ENCODE measurements at regions not wholly inside any gene's neighbourhood (a gene's known extent, or its start where the extent isn't known, plus 50 kb on each side); places are given as distances from the start of the nearest gene placed in this dataset.

DNA sequence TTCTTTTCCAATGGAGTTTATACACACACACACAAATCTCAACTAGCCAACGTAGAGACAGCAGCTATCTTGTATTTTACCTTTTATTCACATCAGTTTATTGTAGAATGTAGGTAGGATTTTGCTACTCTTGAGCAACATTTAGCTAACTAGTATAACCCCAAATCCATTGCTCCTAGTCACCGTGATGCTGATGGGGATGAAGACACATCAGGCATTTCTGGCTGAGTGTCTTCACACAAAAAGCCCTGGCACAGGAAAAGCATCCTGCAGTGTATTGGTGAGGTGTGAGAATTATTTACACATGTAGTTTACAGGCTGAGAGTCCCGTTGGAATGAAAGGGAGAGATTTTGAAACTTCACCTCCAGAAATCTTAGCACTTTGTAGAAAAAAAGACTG is 65.9 kb upstream of the FBXL4 start:
- Histone ChIP-seq H3K4me3 (replicated peaks in 1 of 4; ENCODE audit: control extremely low read depth in 1 of 4, insufficient read depth in 1 of 4, low read depth in 3 of 4, low read length in 4 of 4) (no peak overlapping the region), H3K27me3 (ENCODE audit: control insufficient read depth, insufficient read depth, low read length) (no peaks in the 10 kb centered on the region), H3K9me3 (ENCODE audit: control insufficient read depth, insufficient read depth, low read depth, low read length) (no peaks in the 10 kb centered on the region), H2AFZ (ENCODE audit: low read length) (no peak overlapping the region), H3K9ac (ENCODE audit: insufficient read depth, low read length) (no peak overlapping the region), H3K36me3 (ENCODE audit: control insufficient read depth, insufficient read depth, low read length) (no peaks in the 10 kb centered on the region), H3K4me2 (ENCODE audit: extremely low read depth, insufficient read depth, low read length) (no peak overlapping the region), H3K4me1 (ENCODE audit: control insufficient read depth, extremely low read depth, insufficient read depth, low read length) (peaks cover 14% of the 10 kb centered on the region), H3K79me2 (ENCODE audit: control insufficient read depth, insufficient read depth, low read length) (no peaks in the 10 kb centered on the region), H4K20me1 (ENCODE audit: control insufficient read depth, extremely low read depth, insufficient read depth, low read length) (no peaks in the 10 kb centered on the region), H3K27ac (ENCODE audit: insufficient read depth, low read length) (peak overlapping the region; percentile 39)
- DNase-seq (ENCODE audit: low read depth in 2 of 2), result peak in 1 of 2 donors; percentile 28
- TF ChIP-seq, protein P1, sequence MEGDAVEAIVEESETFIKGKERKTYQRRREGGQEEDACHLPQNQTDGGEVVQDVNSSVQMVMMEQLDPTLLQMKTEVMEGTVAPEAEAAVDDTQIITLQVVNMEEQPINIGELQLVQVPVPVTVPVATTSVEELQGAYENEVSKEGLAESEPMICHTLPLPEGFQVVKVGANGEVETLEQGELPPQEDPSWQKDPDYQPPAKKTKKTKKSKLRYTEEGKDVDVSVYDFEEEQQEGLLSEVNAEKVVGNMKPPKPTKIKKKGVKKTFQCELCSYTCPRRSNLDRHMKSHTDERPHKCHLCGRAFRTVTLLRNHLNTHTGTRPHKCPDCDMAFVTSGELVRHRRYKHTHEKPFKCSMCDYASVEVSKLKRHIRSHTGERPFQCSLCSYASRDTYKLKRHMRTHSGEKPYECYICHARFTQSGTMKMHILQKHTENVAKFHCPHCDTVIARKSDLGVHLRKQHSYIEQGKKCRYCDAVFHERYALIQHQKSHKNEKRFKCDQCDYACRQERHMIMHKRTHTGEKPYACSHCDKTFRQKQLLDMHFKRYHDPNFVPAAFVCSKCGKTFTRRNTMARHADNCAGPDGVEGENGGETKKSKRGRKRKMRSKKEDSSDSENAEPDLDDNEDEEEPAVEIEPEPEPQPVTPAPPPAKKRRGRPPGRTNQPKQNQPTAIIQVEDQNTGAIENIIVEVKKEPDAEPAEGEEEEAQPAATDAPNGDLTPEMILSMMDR (conservative IDR thresholded peaks at IDR 0.05 in 1 of 2, IDR thresholded peaks at IDR 0.05 in 1 of 2; ENCODE audit: low read depth in 1 of 2, low read length in 2 of 2), result no peak
- no peak for TF ChIP-seq EZH2 (IDR thresholded peaks at IDR 0.05; ENCODE audit: low read length, missing control alignments)

DNA sequence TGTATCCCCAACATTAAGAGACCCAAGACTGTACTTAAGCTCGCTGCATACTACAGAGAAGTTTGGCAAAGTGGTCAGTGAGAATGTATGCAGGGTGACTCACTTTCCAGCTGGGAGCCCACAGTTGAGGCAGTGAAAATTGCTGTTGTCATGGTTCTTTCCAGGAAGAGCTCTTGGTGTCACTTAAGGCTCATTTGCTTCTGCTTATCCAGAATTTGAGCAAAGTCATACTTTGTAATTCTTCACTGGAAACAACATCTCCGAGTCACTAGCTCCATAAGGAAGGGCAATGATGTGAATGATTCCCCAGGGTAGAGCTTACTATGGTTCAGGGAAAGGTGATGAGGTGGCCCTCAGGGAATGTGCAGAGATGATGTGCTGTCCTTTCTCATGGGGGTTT is 65.4 kb upstream of the FBXL4 start:
- Histone ChIP-seq H3K27me3 (ENCODE audit: control insufficient read depth, insufficient read depth, low read length) (no peaks in the 10 kb centered on the region), H3K4me2 (ENCODE audit: extremely low read depth, insufficient read depth, low read length) (no peak overlapping the region), H3K27ac (ENCODE audit: insufficient read depth, low read length) (peak overlapping the region; percentile 39), H4K20me1 (ENCODE audit: control insufficient read depth, extremely low read depth, insufficient read depth, low read length) (no peaks in the 10 kb centered on the region), H3K4me3 (replicated peaks in 1 of 4; ENCODE audit: control extremely low read depth in 1 of 4, insufficient read depth in 1 of 4, low read depth in 3 of 4, low read length in 4 of 4) (no peak overlapping the region), H3K9ac (ENCODE audit: insufficient read depth, low read length) (no peak overlapping the region), H3K79me2 (ENCODE audit: control insufficient read depth, insufficient read depth, low read length) (no peaks in the 10 kb centered on the region), H3K36me3 (ENCODE audit: control insufficient read depth, insufficient read depth, low read length) (no peaks in the 10 kb centered on the region), H2AFZ (ENCODE audit: low read length) (no peak overlapping the region), H3K9me3 (ENCODE audit: control insufficient read depth, insufficient read depth, low read depth, low read length) (no peaks in the 10 kb centered on the region), H3K4me1 (ENCODE audit: control insufficient read depth, extremely low read depth, insufficient read depth, low read length) (peaks cover 14% of the 10 kb centered on the region)
- TF ChIP-seq EZH2 (IDR thresholded peaks at IDR 0.05; ENCODE audit: low read length, missing control alignments), result no peak
- TF ChIP-seq, protein P1 (conservative IDR thresholded peaks at IDR 0.05 in 1 of 2, IDR thresholded peaks at IDR 0.05 in 1 of 2; ENCODE audit: low read depth in 1 of 2, low read length in 2 of 2), result no peak
- DNase-seq (ENCODE audit: low read depth in 2 of 2), result peak; percentile 81 to 99

DNA sequence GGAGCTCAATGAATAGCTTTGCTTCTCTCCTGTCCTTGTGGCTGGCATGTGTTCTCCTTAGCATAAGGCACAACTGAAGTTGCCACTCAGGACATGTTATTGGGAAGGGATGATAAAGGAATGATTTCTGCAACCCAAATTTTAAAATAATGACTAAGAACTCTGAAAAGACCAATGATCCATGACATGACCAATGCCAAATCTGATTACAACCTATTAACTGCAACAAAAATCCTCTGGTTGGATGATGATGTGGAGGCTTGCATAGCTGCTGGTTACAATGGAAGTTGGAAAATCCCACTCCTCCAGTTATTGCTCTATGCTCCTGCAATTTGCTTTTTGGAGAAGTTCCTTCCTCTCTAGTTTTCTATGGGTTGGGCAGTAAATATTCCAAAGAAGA is 63.4 kb upstream of the FBXL4 start:
- Histone ChIP-seq H3K36me3 (ENCODE audit: control insufficient read depth, insufficient read depth, low read length) (no peaks in the 10 kb centered on the region), H2AFZ (ENCODE audit: low read length) (no peak overlapping the region), H3K27ac (ENCODE audit: insufficient read depth, low read length) (no peak overlapping the region), H3K9ac (ENCODE audit: insufficient read depth, low read length) (no peak overlapping the region), H3K4me3 (replicated peaks in 1 of 4; ENCODE audit: control extremely low read depth in 1 of 4, insufficient read depth in 1 of 4, low read depth in 3 of 4, low read length in 4 of 4) (no peak overlapping the region), H3K27me3 (ENCODE audit: control insufficient read depth, insufficient read depth, low read length) (no peaks in the 10 kb centered on the region), H4K20me1 (ENCODE audit: control insufficient read depth, extremely low read depth, insufficient read depth, low read length) (no peaks in the 10 kb centered on the region), H3K79me2 (ENCODE audit: control insufficient read depth, insufficient read depth, low read length) (no peaks in the 10 kb centered on the region), H3K4me1 (ENCODE audit: control insufficient read depth, extremely low read depth, insufficient read depth, low read length) (peaks cover 14% of the 10 kb centered on the region), H3K9me3 (ENCODE audit: control insufficient read depth, insufficient read depth, low read depth, low read length) (no peaks in the 10 kb centered on the region), H3K4me2 (ENCODE audit: extremely low read depth, insufficient read depth, low read length) (no peak overlapping the region)
- DNase-seq (ENCODE audit: low read depth in 2 of 2), result peak in 1 of 2 donors; percentile 28
- no peak for TF ChIP-seq EZH2 (IDR thresholded peaks at IDR 0.05; ENCODE audit: low read length, missing control alignments)
- TF ChIP-seq, protein P1 (conservative IDR thresholded peaks at IDR 0.05 in 1 of 2, IDR thresholded peaks at IDR 0.05 in 1 of 2; ENCODE audit: low read depth in 1 of 2, low read length in 2 of 2), result no peak
